HepG2 (cell line): ENCODE measurements at regions not wholly inside any gene's neighbourhood (a gene's known extent, or its start where the extent isn't known, plus 50 kb on each side); places are given as distances from the start of the nearest gene placed in this dataset.

Experiments
- CENPX ChIP-seq: sonication (generic); formaldehyde crosslinking; IDR thresholded peaks from 2 replicates; pipeline ENCODE4 v1.9.0; 2021; ENCODE audit warnings: mild to moderate bottlenecking, missing genetic modification reagents, moderate library complexity
- ELF3 ChIP-seq: IDR thresholded peaks from 2 replicates; pipeline ENCODE4 v1.6.1; 2016; ENCODE audit warnings: missing genetic modification reagents, missing compliant biosample characterization
- EP300 ChIP-seq, 3 experiments: sonication (generic) in 1 of 3; formaldehyde crosslinking in 1 of 3; IDR thresholded peaks; 2 replicates each; pipeline versions ENCODE4 v1.5.1 to v1.6.1; 2011 to 2020; ENCODE audit warnings: low read depth in 2 of 3, low read length in 2 of 3, borderline replicate concordance in 1 of 3, improper control_type of control experiment in 1 of 3, mild to moderate bottlenecking in 1 of 3, missing genetic modification reagents in 1 of 3, moderate library complexity in 1 of 3
- GATA4 ChIP-seq: sonication (generic); IDR thresholded peaks from 2 replicates; pipeline ENCODE4 v1.6.1; 2016; ENCODE audit warnings: antibody characterized with exemption, low read depth, borderline replicate concordance
- GPN1 ChIP-seq: sonication (generic); formaldehyde crosslinking; IDR thresholded peaks from 2 replicates; pipeline ENCODE4 v1.5.1; 2020; ENCODE audit warnings: missing genetic modification reagents, borderline replicate concordance
- HDAC2 ChIP-seq: sonication (generic); formaldehyde crosslinking; IDR thresholded peaks from 2 replicates; pipeline ENCODE4 v1.4.0; 2020; ENCODE audit warnings: missing genetic modification reagents
- NFE2L1 ChIP-seq: sonication (generic); formaldehyde crosslinking; IDR thresholded peaks from 2 replicates; pipeline ENCODE4 v1.4.0; 2020; ENCODE audit warnings: missing genetic modification reagents, mild to moderate bottlenecking, borderline replicate concordance
- REXO4 ChIP-seq: sonication (generic); formaldehyde crosslinking; IDR thresholded peaks from 2 replicates; pipeline ENCODE4 v1.8.0; 2022; ENCODE audit warnings: missing genetic modification reagents, mild to moderate bottlenecking, borderline replicate concordance
- SP2 ChIP-seq: sonication (generic); formaldehyde crosslinking; IDR thresholded peaks from 2 replicates; pipeline ENCODE4 v1.5.1; 2020; ENCODE audit warnings: mild to moderate bottlenecking, missing genetic modification reagents
- ZFP90 ChIP-seq: sonication (generic); formaldehyde crosslinking; IDR thresholded peaks from 2 replicates; pipeline ENCODE4 v1.8.0; 2022; ENCODE audit warnings: missing genetic modification reagents, mild to moderate bottlenecking, inconsistent platforms, borderline replicate concordance
- ZIK1 ChIP-seq: sonication (generic); formaldehyde crosslinking; IDR thresholded peaks from 2 replicates; pipeline ENCODE4 v1.5.0; 2020; ENCODE audit warnings: mild to moderate bottlenecking, low read depth, missing genetic modification reagents, borderline replicate concordance
- ZMYM4 ChIP-seq: sonication (generic); formaldehyde crosslinking; IDR thresholded peaks from 2 replicates; pipeline ENCODE4 v1.8.1; 2023; ENCODE audit warnings: mild to moderate bottlenecking, missing genetic modification reagents
- ZNF33B ChIP-seq: sonication (generic); formaldehyde crosslinking; IDR thresholded peaks from 2 replicates; pipeline ENCODE4 v1.5.1; 2020; ENCODE audit warnings: mild to moderate bottlenecking, missing genetic modification reagents
- TF ChIP-seq, protein P1 (sequence below): sonication (generic); formaldehyde crosslinking; conservative IDR thresholded peaks from 2 replicates; pipeline ENCODE4 v1.8.0; 2022; ENCODE audit warnings: missing genetic modification reagents
- TF ChIP-seq, protein P2 (sequence below): sonication (generic); formaldehyde crosslinking; conservative IDR thresholded peaks from 2 replicates; pipeline ENCODE4 v1.4.0; 2020; ENCODE audit warnings: missing genetic modification reagents
- TF ChIP-seq, protein P3 (sequence below): sonication (generic); formaldehyde crosslinking; IDR thresholded peaks from 2 replicates; pipeline ENCODE4 v1.5.1; 2020; ENCODE audit warnings: mild to moderate bottlenecking, missing genetic modification reagents, borderline replicate concordance

DNA sequence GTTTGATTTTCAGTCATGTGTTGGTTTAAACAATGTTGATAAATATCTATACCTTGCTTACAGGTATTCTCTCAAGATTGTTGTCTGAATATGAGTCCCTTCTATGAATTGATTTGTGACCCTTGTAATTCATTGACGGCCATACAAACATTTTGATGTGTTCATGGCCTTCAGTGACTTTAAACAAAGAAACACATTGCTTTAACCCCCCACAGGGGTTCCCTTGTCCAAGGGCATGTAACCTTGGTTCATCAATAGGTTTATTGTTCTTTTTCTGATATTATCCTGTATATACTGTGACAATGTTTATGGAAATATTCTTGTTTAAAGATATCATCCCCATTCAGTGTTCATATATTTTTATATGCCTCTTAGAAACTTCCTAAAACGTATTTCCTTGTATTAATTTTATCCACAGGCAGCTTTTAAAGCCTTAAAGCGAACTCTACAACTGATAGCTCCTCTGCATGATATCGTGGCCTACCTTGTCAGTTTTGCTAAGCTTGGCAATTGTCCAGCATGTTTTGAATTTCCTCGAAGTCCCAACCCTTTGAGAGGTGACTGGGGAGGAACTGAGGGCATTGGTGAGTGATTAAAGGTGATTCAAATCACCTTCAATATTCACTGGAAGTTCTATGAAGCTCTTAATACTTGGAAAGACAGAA is 87.0 kb downstream of the CD164 start (continued):
- TF ChIP-seq, protein P1, sequence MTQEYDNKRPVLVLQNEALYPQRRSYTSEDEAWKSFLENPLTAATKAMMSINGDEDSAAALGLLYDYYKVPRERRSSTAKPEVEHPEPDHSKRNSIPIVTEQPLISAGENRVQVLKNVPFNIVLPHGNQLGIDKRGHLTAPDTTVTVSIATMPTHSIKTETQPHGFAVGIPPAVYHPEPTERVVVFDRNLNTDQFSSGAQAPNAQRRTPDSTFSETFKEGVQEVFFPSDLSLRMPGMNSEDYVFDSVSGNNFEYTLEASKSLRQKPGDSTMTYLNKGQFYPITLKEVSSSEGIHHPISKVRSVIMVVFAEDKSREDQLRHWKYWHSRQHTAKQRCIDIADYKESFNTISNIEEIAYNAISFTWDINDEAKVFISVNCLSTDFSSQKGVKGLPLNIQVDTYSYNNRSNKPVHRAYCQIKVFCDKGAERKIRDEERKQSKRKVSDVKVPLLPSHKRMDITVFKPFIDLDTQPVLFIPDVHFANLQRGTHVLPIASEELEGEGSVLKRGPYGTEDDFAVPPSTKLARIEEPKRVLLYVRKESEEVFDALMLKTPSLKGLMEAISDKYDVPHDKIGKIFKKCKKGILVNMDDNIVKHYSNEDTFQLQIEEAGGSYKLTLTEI (CRISPR knock-in tag) = no peak
- TF ChIP-seq HDAC2 = peak; percentile 41; the same call in 1 of the 2 replicates
- TF ChIP-seq, protein P2, sequence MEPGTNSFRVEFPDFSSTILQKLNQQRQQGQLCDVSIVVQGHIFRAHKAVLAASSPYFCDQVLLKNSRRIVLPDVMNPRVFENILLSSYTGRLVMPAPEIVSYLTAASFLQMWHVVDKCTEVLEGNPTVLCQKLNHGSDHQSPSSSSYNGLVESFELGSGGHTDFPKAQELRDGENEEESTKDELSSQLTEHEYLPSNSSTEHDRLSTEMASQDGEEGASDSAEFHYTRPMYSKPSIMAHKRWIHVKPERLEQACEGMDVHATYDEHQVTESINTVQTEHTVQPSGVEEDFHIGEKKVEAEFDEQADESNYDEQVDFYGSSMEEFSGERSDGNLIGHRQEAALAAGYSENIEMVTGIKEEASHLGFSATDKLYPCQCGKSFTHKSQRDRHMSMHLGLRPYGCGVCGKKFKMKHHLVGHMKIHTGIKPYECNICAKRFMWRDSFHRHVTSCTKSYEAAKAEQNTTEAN = no peak
- TF ChIP-seq ZFP90 (CRISPR knock-in tag) = no peak
- no peak for TF ChIP-seq GPN1
- TF ChIP-seq ZMYM4 = no peak
- no peak for TF ChIP-seq ZNF33B (CRISPR knock-in tag)
- TF ChIP-seq, protein P3, sequence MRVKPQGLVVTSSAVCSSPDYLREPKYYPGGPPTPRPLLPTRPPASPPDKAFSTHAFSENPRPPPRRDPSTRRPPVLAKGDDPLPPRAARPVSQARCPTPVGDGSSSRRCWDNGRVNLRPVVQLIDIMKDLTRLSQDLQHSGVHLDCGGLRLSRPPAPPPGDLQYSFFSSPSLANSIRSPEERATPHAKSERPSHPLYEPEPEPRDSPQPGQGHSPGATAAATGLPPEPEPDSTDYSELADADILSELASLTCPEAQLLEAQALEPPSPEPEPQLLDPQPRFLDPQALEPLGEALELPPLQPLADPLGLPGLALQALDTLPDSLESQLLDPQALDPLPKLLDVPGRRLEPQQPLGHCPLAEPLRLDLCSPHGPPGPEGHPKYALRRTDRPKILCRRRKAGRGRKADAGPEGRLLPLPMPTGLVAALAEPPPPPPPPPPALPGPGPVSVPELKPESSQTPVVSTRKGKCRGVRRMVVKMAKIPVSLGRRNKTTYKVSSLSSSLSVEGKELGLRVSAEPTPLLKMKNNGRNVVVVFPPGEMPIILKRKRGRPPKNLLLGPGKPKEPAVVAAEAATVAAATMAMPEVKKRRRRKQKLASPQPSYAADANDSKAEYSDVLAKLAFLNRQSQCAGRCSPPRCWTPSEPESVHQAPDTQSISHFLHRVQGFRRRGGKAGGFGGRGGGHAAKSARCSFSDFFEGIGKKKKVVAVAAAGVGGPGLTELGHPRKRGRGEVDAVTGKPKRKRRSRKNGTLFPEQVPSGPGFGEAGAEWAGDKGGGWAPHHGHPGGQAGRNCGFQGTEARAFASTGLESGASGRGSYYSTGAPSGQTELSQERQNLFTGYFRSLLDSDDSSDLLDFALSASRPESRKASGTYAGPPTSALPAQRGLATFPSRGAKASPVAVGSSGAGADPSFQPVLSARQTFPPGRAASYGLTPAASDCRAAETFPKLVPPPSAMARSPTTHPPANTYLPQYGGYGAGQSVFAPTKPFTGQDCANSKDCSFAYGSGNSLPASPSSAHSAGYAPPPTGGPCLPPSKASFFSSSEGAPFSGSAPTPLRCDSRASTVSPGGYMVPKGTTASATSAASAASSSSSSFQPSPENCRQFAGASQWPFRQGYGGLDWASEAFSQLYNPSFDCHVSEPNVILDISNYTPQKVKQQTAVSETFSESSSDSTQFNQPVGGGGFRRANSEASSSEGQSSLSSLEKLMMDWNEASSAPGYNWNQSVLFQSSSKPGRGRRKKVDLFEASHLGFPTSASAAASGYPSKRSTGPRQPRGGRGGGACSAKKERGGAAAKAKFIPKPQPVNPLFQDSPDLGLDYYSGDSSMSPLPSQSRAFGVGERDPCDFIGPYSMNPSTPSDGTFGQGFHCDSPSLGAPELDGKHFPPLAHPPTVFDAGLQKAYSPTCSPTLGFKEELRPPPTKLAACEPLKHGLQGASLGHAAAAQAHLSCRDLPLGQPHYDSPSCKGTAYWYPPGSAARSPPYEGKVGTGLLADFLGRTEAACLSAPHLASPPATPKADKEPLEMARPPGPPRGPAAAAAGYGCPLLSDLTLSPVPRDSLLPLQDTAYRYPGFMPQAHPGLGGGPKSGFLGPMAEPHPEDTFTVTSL = peak; percentile 27; the same call in 1 of the 2 replicates
- no peak; the same call in 1 of the 2 replicates for TF ChIP-seq ELF3
- TF ChIP-seq REXO4 (CRISPR knock-in tag) = no peak
- no peak for TF ChIP-seq NFE2L1
- peak in 1 of 2 experiments; percentile 54; a peak in 2 of 4 replicates for TF ChIP-seq EP300 (IDR thresholded peaks at IDR 0.05; ENCODE audit: low read depth in 2 of 2, low read length in 2 of 2)
- no peak for TF ChIP-seq EP300 (CRISPR knock-in tag; IDR thresholded peaks at IDR 0.05; ENCODE audit: borderline replicate concordance)
- TF ChIP-seq SP2 (CRISPR knock-in tag) = no peak
- TF ChIP-seq ZIK1 (CRISPR knock-in tag) = no peak
- TF ChIP-seq CENPX = no peak
- no peak for TF ChIP-seq GATA4
